Stimulated activated naive CD8-positive, alpha-beta T cell treated with anti-CD3 and anti-CD28 coated beads, Interleukin-15, amount 100 ng/mL, for 72 hours (primary cell): ENCODE measurements at regions not wholly inside any gene's neighbourhood (a gene's known extent, or its start where the extent isn't known, plus 50 kb on each side); places are given as distances from the start of the nearest gene placed in this dataset.
A peak's percentile ranks its signal among the peaks of the same experiment; 100 is the strongest.
"Not testable (repeated sequence)": the region's sequence is repeated elsewhere in the genome, so short reads cannot be mapped to it uniquely, and the experiment has no call there.

Source experiments
- ATAC-seq: fragments of 150-1000 bp; cut with Tn5 transposase; 2 replicates; pipeline ENCODE4 v1.10.0; 2021; ENCODE audit warnings: mild to moderate bottlenecking, moderate library complexity
- DNase-seq, 2 donors: peaks; one replicate each; pipeline ENCODE4 v3.0.0; 2021 to 2022
- H3K27ac Mint-ChIP-seq, 2 donors: one replicate each; pipeline ENCODE4 v1.8.0; 2022; ENCODE audit warnings: mild to moderate bottlenecking in 2 of 2, mixed read lengths in 2 of 2, moderate library complexity in 2 of 2
- H3K27me3 Mint-ChIP-seq: one replicate; pipeline ENCODE4 v1.8.0; 2022; ENCODE audit warnings: mixed read lengths
- H3K4me1 Mint-ChIP-seq: one replicate; pipeline ENCODE4 v1.8.0; 2022; ENCODE audit warnings: mild to moderate bottlenecking, mixed read lengths
- H3K4me3 Mint-ChIP-seq, 2 donors: one replicate each; pipeline ENCODE4 v1.8.0; 2022; ENCODE audit warnings: mild to moderate bottlenecking in 2 of 2, mixed read lengths in 2 of 2, moderate library complexity in 1 of 2
- H3K9me3 Mint-ChIP-seq, 2 donors: one replicate each; pipeline ENCODE4 v1.8.0; 2022; ENCODE audit warnings: mixed read lengths in 2 of 2

- ATAC-seq (no peak), DNase-seq (no peak)
- Mint-ChIP-seq H3K27me3 (no peaks in the 10 kb centered on the region), H3K9me3 (no peaks in the 10 kb centered on the region), H3K4me1 (peaks cover 3% of the 10 kb centered on the region), H3K4me3 (no peak overlapping the region), H3K27ac (no peak overlapping the region)
These were observed 92.9 kb upstream of the SLC30A5 start for GRCh38 chr5:69000949-69001348.

- no peaks in the 10 kb centered on the region for H3K9me3 Mint-ChIP-seq
- H3K27me3 Mint-ChIP-seq: no peaks in the 10 kb centered on the region
- H3K4me1 Mint-ChIP-seq: no peaks in the 10 kb centered on the region
- no peak overlapping the region for H3K27ac Mint-ChIP-seq
- no peak overlapping the region for H3K4me3 Mint-ChIP-seq
- ATAC-seq: no peak
- DNase-seq: no peak
These were observed 92.2 kb upstream of the SLC30A5 start for GRCh38 chr5:69001627-69002026.

GRCh38 chr5:69004127-69004526 lies 89.7 kb upstream of the SLC30A5 start:
- ATAC-seq (no peak), DNase-seq (no peak)
- no peaks in the 10 kb centered on the region for H3K9me3 Mint-ChIP-seq
- H3K4me1 Mint-ChIP-seq: no peaks in the 10 kb centered on the region
- H3K27ac Mint-ChIP-seq: no peak overlapping the region
- no peak overlapping the region for H3K4me3 Mint-ChIP-seq
- peaks cover 12% of the 10 kb centered on the region for H3K27me3 Mint-ChIP-seq

GRCh38 chr5:69004676-69005075 lies 89.1 kb upstream of the SLC30A5 start:
- Mint-ChIP-seq H3K9me3 (no peaks in the 10 kb centered on the region), H3K4me3 (no peak overlapping the region), H3K27ac (peak overlapping the region in 1 of 2 donors; percentile 42), H3K27me3 (peaks cover 12% of the 10 kb centered on the region), H3K4me1 (no peaks in the 10 kb centered on the region)
- DNase-seq (no peak), ATAC-seq (no peak)

GRCh38 chr5:69006030-69006429 lies 87.8 kb upstream of the SLC30A5 start:
- DNase-seq (no peak), ATAC-seq (no peak)
- H3K27me3 Mint-ChIP-seq: peaks cover 19% of the 10 kb centered on the region
- no peaks in the 10 kb centered on the region for H3K4me1 Mint-ChIP-seq
- no peaks in the 10 kb centered on the region for H3K9me3 Mint-ChIP-seq
- H3K27ac Mint-ChIP-seq: peak overlapping the region in 1 of 2 donors; percentile 50
- no peak overlapping the region for H3K4me3 Mint-ChIP-seq

GRCh38 chr5:69007163-69007562 lies 86.7 kb upstream of the SLC30A5 start:
- Mint-ChIP-seq H3K27me3 (peaks cover 20% of the 10 kb centered on the region), H3K4me1 (no peaks in the 10 kb centered on the region), H3K4me3 (no peak overlapping the region), H3K9me3 (no peaks in the 10 kb centered on the region), H3K27ac (no peak overlapping the region)
- ATAC-seq: no peak
- DNase-seq: no peak

GRCh38 chr5:69007726-69008368 lies 86.0 kb upstream of the SLC30A5 start:
- peak; percentile 59 to 72 for DNase-seq
- Mint-ChIP-seq H3K27ac (no peak overlapping the region), H3K9me3 (no peaks in the 10 kb centered on the region), H3K4me3 (no peak overlapping the region), H3K4me1 (no peaks in the 10 kb centered on the region), H3K27me3 (peaks cover 20% of the 10 kb centered on the region)
- ATAC-seq: peak; percentile 83

- no peaks in the 10 kb centered on the region for H3K9me3 Mint-ChIP-seq
- H3K4me1 Mint-ChIP-seq: no peaks in the 10 kb centered on the region
- DNase-seq: no peak
- peaks cover 27% of the 10 kb centered on the region for H3K27me3 Mint-ChIP-seq
- no peak for ATAC-seq
- no peak overlapping the region for H3K27ac Mint-ChIP-seq
- no peak overlapping the region for H3K4me3 Mint-ChIP-seq
These were observed 83.3 kb upstream of the SLC30A5 start for GRCh38 chr5:69010476-69010875.

- ATAC-seq (no peak), DNase-seq (no peak)
- Mint-ChIP-seq H3K27me3 (peaks cover 26% of the 10 kb centered on the region), H3K27ac (no peak overlapping the region), H3K9me3 (no peaks in the 10 kb centered on the region), H3K4me1 (no peaks in the 10 kb centered on the region), H3K4me3 (no peak overlapping the region)
These were observed 81.9 kb upstream of the SLC30A5 start for GRCh38 chr5:69011910-69012309.

GRCh38 chr5:69013481-69013880 lies 80.3 kb upstream of the SLC30A5 start:
- DNase-seq (no peak), ATAC-seq (no peak)
- Mint-ChIP-seq H3K4me1 (no peaks in the 10 kb centered on the region), H3K27ac (no peak overlapping the region), H3K9me3 (no peaks in the 10 kb centered on the region), H3K27me3 (peaks cover 15% of the 10 kb centered on the region), H3K4me3 (no peak overlapping the region)

GRCh38 chr5:69014007-69014406 lies 79.8 kb upstream of the SLC30A5 start:
- H3K4me1 Mint-ChIP-seq, H3K4me3 Mint-ChIP-seq, DNase-seq, H3K27ac Mint-ChIP-seq, H3K9me3 Mint-ChIP-seq, ATAC-seq: not testable (repeated sequence)
- peaks cover 15% of the 10 kb centered on the region for H3K27me3 Mint-ChIP-seq

- no peak for DNase-seq
- Mint-ChIP-seq H3K4me3 (no peak overlapping the region), H3K27me3 (peaks cover 1% of the 10 kb centered on the region), H3K9me3 (no peaks in the 10 kb centered on the region), H3K4me1 (no peaks in the 10 kb centered on the region), H3K27ac (no peak overlapping the region)
- ATAC-seq: no peak
These were observed 74.0 kb upstream of the SLC30A5 start for GRCh38 chr5:69019668-69020375.

GRCh38 chr5:69024241-69024651 lies 69.6 kb upstream of the SLC30A5 start:
- H3K4me3 Mint-ChIP-seq: no peak overlapping the region
- no peaks in the 10 kb centered on the region for H3K4me1 Mint-ChIP-seq
- H3K27me3 Mint-ChIP-seq: peaks cover 11% of the 10 kb centered on the region
- DNase-seq (peak; percentile 20 to 35), ATAC-seq (peak; percentile 75)
- H3K27ac Mint-ChIP-seq: no peak overlapping the region
- no peaks in the 10 kb centered on the region for H3K9me3 Mint-ChIP-seq

- H3K9me3 Mint-ChIP-seq: no peaks in the 10 kb centered on the region
- H3K27me3 Mint-ChIP-seq: peaks cover 17% of the 10 kb centered on the region
- H3K4me3 Mint-ChIP-seq: no peak overlapping the region
- ATAC-seq: no peak
- DNase-seq: no peak
- H3K27ac Mint-ChIP-seq: no peak overlapping the region
- no peaks in the 10 kb centered on the region for H3K4me1 Mint-ChIP-seq
These were observed 64.5 kb upstream of the SLC30A5 start for GRCh38 chr5:69029292-69029691.

GRCh38 chr5:69030358-69031062 lies 63.3 kb upstream of the SLC30A5 start:
- H3K4me3 Mint-ChIP-seq: no peak overlapping the region
- peaks cover 17% of the 10 kb centered on the region for H3K27me3 Mint-ChIP-seq
- DNase-seq (no peak), ATAC-seq (no peak)
- no peak overlapping the region for H3K27ac Mint-ChIP-seq
- no peaks in the 10 kb centered on the region for H3K9me3 Mint-ChIP-seq
- H3K4me1 Mint-ChIP-seq: no peaks in the 10 kb centered on the region

GRCh38 chr5:69032009-69032408 lies 61.8 kb upstream of the SLC30A5 start:
- Mint-ChIP-seq H3K4me1 (no peaks in the 10 kb centered on the region), H3K9me3 (no peaks in the 10 kb centered on the region), H3K27ac (no peak overlapping the region), H3K4me3 (no peak overlapping the region), H3K27me3 (peaks cover 17% of the 10 kb centered on the region)
- DNase-seq (no peak), ATAC-seq (peak; percentile 49)
